ENCODE measurements at regions not wholly inside any gene's neighbourhood (a gene's known extent, or its start where the extent isn't known, plus 50 kb on each side); places are given as distances from the start of the nearest gene placed in this dataset.

DNA sequence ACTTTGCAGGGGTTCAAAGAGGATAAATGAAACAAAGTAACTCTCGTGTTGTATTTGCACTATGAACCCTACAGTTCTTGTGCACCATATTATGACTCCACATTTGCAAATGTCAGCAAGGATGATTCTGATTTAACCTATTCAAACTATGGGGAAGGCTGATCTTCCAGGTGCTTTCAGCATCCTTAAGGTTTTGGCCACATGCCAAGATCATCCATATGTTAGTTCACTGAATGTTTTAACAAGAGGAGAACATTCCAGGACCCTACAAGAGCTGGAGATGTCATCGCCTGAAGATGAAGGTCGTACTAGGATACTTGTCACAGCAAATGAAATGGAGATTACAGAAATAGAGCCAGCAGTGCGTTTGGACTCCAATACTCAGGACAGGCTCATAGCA lies 114.2 kb downstream of the DHRS2 start:
- no peak for TF ChIP-seq POLR2AphosphoS5 (IDR thresholded peaks at IDR 0.05; ENCODE audit: low read depth, low read length)
- no peak for TF ChIP-seq POLR2A (IDR thresholded peaks at IDR 0.05; ENCODE audit: low read depth, low read length)
